ENCODE measurements at regions not wholly inside any gene's neighbourhood (a gene's known extent, or its start where the extent isn't known, plus 50 kb on each side); places are given as distances from the start of the nearest gene placed in this dataset.
"Not testable (repeated sequence)": the region's sequence is repeated elsewhere in the genome, so short reads cannot be mapped to it uniquely, and the experiment has no call there.

- Mint-ChIP-seq H3K4me1 (no peaks in the 10 kb centered on the region), H3K9me3 (no peaks in the 10 kb centered on the region)
Measured at GRCh38 chr2:109669731-109670130, 55.6 kb downstream of the SOWAHC start.

DNA sequence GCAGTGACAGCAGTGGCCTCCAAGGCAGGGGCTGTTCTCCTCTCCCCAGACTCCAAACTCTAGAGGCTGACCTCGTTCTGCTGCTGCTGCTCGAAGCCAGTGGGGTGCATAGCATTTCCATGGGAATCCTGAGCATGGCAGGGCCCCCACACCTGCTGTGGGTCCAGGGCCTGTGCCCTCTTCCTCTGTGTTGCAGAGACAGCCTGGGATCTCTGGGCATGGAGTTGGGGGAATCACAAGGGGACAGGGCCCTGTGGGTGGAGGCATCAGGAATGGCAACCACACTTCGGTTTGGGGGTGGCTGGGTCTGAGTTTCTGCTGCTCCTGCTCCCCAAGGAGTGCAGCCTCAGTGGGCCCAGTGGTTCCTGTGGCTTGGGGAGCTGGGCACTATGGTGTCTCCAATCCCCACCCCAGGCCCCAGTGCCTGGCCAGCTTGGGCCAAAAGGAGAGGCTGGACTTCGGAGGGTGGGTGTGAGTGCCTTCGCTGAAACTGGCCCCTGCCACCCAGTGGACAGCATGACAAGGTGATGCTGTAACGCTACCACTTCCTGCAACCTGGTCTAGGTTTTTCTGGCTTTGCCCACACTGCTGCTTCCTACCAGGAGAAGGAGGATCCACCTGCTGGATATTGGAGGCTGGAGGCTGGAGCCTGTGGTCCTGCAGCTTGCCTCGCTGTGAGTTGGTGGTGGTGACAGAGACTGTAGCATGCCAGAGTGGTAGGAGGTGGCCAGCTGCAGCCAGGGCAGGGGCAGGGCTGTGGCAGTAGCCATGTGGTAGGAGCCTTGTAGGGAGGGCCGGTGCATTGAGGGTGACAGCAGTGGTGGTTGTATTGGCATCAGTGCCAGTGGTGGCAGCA lies 56.6 kb downstream of the SOWAHC start:
- no peaks in the 10 kb centered on the region for H3K4me1 Mint-ChIP-seq
- H3K9me3 Mint-ChIP-seq = no peaks in the 10 kb centered on the region
- DNase-seq = no peak
- H3K27ac Mint-ChIP-seq = no peak overlapping the region
- peaks cover 26% of the 10 kb centered on the region for H3K27me3 Mint-ChIP-seq
- intact Hi-C loops (cut with micrococcal nuclease) = no loop called here
- H3K36me3 Mint-ChIP-seq (ENCODE audit: low read depth) = no peaks in the 10 kb centered on the region
- H3K4me3 Mint-ChIP-seq = no peak overlapping the region

More at GRCh38 chr2:109669731-109670130, 55.6 kb downstream of the SOWAHC start:
- Mint-ChIP-seq H3K27me3 (peaks cover 26% of the 10 kb centered on the region), H3K36me3 (ENCODE audit: low read depth) (no peaks in the 10 kb centered on the region), H3K4me3 (no peak overlapping the region), H3K27ac (no peak overlapping the region)
- DNase-seq = no peak
- intact Hi-C loops (cut with micrococcal nuclease) = no loop called here

DNA sequence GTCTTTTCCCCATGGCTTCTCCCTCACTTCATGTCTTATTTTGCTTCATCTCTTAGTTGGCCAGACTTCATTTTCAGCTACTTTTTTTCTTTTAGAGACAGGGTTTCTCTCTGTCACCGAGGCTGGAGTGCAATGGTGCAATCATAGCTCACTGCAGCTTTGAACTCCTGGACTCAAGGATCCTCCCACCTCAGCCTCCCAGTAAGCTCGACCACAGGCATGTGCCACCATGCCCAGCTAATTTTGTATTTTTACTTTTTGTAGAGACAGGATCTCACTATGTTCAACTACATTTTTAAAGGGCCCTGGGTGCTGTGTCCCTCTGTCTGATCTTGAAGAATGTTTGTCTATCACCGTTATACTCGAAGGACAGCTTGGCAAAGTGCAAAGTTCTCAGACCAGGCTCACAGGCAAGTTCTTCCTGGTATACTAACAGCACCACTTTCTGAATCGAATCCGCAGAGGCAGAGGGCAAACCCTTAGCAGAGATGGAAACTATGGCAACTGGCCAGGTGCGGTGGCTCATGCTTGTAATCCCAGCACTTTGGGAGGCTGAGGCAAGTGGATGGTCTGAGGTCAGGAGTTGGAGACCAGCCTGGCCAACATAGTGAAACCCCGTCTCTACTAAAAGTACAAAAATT lies 60.9 kb downstream of the SOWAHC start:
- peaks cover 13% of the 10 kb centered on the region for H3K27me3 Mint-ChIP-seq
- no peak for DNase-seq
- H3K9me3 Mint-ChIP-seq = no peaks in the 10 kb centered on the region
- no peaks in the 10 kb centered on the region for H3K4me1 Mint-ChIP-seq
- no peaks in the 10 kb centered on the region for H3K36me3 Mint-ChIP-seq (ENCODE audit: low read depth)
- intact Hi-C loops (cut with micrococcal nuclease) = no loop called here
- no peak overlapping the region for H3K27ac Mint-ChIP-seq
- no peak overlapping the region for H3K4me3 Mint-ChIP-seq

DNA sequence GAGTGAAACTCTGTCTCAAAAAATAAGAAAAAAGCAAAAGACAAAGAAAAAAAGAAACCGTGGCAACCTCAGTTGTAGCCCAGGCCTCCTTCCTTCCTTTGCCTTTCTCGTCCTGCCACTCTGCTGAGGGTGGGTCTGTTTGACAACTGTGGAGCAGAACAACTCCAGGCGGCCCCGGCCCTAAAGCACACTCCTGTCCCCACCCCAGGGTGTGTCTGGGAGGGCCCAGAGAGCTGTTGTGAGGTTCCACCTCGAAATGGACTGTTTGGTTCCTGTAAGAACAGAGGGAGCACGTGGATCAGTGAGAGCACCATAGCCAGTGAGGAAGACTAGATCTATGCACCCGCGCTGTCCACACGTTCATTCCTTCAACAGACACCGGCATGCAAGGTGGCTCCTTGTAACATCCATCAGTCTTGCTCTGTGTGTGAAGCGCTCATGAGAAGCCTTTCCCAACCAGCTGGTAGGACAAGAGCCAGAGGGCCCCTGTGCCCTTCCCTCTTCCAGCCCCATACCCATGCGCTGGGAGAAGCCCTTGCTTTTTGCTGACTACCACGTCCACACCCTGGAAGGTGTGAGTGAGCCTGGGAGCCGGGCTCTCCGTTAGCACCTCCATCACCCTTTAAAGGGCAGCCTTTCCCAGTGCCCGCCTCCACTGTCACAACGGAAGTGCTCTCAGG lies 61.6 kb downstream of the SOWAHC start:
- Mint-ChIP-seq H3K9me3 (no peaks in the 10 kb centered on the region), H3K27ac (no peak overlapping the region), H3K27me3 (peaks cover 13% of the 10 kb centered on the region), H3K36me3 (ENCODE audit: low read depth) (no peaks in the 10 kb centered on the region), H3K4me3 (no peak overlapping the region), H3K4me1 (no peaks in the 10 kb centered on the region)
- DNase-seq = no peak
- intact Hi-C loops (cut with micrococcal nuclease) = no loop called here

GRCh38 chr2:109676346-109676902 lies 62.3 kb downstream of the SOWAHC start:
- Mint-ChIP-seq H3K4me3 (no peak overlapping the region), H3K9me3 (no peaks in the 10 kb centered on the region), H3K36me3 (ENCODE audit: low read depth) (no peaks in the 10 kb centered on the region), H3K27me3 (peaks cover 16% of the 10 kb centered on the region), H3K4me1 (no peaks in the 10 kb centered on the region), H3K27ac (no peak overlapping the region)
- DNase-seq = no peak
- intact Hi-C loops (cut with micrococcal nuclease) = no loop called here

DNA sequence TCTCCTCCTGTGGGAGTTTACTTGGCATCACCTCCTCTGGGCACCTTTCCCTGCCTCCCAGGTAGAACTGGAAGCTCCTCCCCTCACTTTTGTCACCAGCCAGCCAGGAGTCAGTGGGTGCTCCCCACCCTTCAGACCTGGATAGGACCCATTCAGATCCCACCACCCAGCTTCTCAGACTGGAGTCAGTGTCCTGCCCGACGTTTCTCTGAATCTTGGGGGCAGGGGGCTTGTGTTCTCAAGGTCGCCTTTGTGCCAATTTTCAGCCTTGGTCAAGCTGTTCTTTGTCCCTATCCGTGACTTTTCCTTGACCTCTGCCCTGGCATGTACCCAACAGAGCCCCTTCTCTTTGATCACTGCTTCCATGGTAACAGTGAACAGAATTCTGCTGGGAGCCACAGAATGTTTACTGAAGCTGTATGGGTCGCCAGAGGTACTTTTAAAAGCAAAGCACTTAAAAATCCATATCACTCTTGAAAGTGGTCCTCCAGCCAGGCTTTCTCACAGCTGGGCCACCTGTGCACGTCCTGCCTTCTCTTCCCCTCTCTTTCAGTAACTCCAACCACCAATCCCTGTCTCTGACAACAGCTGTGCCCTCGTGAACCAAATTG lies 63.1 kb downstream of the SOWAHC start:
- intact Hi-C loops (cut with micrococcal nuclease); H3K4me1 Mint-ChIP-seq; H3K27ac Mint-ChIP-seq; DNase-seq; H3K36me3 Mint-ChIP-seq (ENCODE audit: low read depth); H3K4me3 Mint-ChIP-seq; H3K9me3 Mint-ChIP-seq: not testable (repeated sequence)
- H3K27me3 Mint-ChIP-seq = peaks cover 14% of the 10 kb centered on the region

- Mint-ChIP-seq H3K27ac (no peak overlapping the region), H3K4me3 (no peak overlapping the region)
Measured at GRCh38 chr2:109677835-109678580, 63.8 kb downstream of the SOWAHC start.

DNA sequence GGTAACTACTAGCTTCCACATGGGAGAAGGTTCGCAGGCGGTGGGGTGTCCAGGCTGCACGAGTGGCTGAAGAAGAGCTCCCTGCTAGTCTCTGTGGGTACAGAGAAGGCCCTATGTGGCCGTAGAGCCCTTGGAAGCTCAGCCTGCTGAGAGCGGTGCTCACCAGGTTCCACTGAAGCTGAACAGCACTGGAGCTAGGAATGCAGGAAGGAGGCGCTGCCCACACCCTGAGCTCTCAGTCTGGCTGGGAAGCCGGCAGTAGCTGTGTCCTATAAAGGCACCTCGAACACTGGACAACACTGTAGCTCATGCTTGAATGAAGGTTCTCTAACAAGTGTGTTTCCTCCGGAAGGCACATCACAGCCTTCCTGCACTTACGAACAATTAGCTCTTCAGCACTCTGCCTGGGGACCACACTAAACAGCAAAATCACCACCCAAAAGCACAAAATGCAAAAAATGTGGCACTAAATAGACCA lies 64.6 kb downstream of the SOWAHC start:
- H3K27me3 Mint-ChIP-seq; intact Hi-C loops (cut with micrococcal nuclease); H3K9me3 Mint-ChIP-seq; H3K4me1 Mint-ChIP-seq; H3K4me3 Mint-ChIP-seq; H3K27ac Mint-ChIP-seq; H3K36me3 Mint-ChIP-seq (ENCODE audit: low read depth); DNase-seq: not testable (repeated sequence)

More at GRCh38 chr2:109677835-109678580, 63.8 kb downstream of the SOWAHC start:
- intact Hi-C loops (cut with micrococcal nuclease) = no loop called here
- H3K36me3 Mint-ChIP-seq (ENCODE audit: low read depth) = no peaks in the 10 kb centered on the region
- H3K27me3 Mint-ChIP-seq = peaks cover 13% of the 10 kb centered on the region
- DNase-seq = no peak
- H3K4me1 Mint-ChIP-seq = no peaks in the 10 kb centered on the region
- no peaks in the 10 kb centered on the region for H3K9me3 Mint-ChIP-seq

DNA sequence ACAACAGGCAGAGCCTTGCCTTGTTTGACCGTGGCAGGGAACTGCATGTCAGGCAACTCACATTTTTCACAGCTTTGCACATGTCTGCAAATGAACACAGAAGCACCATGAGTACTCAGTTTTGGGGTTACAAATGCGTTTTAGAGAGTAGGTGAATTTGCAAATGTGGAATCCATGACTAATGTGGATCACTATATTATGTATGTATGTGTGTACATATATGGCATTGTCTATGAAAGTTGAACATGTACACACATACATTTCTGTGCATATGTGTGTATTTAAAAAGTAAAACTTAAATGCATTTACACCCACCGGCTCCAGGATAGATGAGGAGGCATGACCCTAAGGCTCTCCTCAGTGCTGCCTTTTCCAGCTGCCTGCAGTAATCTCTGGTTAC lies 65.1 kb downstream of the SOWAHC start:
- Mint-ChIP-seq H3K4me3 (no peak overlapping the region), H3K36me3 (ENCODE audit: low read depth) (no peaks in the 10 kb centered on the region), H3K9me3 (no peaks in the 10 kb centered on the region), H3K27me3 (peaks cover 6% of the 10 kb centered on the region), H3K27ac (no peak overlapping the region), H3K4me1 (no peaks in the 10 kb centered on the region)
- DNase-seq = no peak
- intact Hi-C loops (cut with micrococcal nuclease) = no loop called here

DNA sequence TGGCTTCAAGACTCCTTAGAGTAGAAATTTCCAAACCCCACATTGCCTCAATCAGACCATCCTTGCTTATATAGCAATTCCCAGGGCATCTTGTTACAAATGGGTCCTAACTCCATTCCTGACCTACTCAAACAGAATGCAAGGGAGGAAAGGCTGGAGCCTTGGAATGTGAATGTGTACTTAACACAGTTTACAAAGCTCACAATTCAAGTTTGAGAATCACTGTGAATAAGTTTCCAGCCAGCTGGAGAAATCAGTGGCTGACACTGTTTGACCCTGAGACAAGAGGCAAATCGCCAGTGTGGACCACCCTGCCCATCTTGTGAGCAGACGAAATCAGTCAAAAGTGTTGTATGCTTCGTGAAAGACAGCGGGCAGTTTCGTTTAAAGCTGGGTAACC lies 65.5 kb downstream of the SOWAHC start:
- Mint-ChIP-seq H3K36me3 (ENCODE audit: low read depth) (no peaks in the 10 kb centered on the region), H3K4me1 (no peaks in the 10 kb centered on the region), H3K9me3 (no peaks in the 10 kb centered on the region), H3K27ac (no peak overlapping the region), H3K4me3 (no peak overlapping the region), H3K27me3 (peaks cover 6% of the 10 kb centered on the region)
- no peak for DNase-seq
- intact Hi-C loops (cut with micrococcal nuclease) = no loop called here

DNA sequence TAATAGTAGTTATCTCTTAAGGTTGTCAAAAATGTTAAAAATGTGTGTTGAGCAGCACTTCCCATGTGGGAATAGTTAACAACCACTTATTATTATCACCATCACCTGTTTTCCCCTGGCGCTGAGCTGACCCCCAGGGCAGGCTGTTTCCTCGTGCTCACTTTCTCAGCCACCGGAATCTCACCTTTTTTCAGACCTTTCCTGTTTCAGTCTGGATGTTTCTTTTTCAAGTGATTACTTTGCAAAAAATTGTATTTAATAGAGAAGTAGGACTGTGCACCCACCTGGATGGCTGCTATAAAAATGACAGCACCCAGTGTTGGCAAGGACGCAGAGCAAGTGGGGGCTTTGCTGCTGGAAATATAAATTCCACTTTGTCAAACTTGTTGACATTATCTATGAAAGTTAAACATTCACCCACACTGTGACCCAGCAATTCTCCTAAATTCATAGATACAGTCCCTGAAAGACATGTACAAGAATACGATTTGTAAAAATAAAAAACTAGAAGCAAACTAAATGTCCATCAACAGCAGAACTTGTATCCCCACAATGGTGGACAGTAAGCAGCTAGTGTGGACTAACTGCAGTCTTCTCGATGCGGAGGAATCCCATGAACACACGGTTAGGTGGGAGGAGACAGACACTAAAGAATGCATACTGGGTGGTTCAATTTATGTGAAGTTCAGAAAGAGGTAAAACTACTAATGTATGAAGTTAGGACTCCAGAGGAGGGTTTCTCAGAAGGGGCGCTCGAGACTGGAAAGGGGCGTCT lies 66.5 kb downstream of the SOWAHC start:
- H3K9me3 Mint-ChIP-seq = no peaks in the 10 kb centered on the region
- no peak overlapping the region for H3K27ac Mint-ChIP-seq

DNA sequence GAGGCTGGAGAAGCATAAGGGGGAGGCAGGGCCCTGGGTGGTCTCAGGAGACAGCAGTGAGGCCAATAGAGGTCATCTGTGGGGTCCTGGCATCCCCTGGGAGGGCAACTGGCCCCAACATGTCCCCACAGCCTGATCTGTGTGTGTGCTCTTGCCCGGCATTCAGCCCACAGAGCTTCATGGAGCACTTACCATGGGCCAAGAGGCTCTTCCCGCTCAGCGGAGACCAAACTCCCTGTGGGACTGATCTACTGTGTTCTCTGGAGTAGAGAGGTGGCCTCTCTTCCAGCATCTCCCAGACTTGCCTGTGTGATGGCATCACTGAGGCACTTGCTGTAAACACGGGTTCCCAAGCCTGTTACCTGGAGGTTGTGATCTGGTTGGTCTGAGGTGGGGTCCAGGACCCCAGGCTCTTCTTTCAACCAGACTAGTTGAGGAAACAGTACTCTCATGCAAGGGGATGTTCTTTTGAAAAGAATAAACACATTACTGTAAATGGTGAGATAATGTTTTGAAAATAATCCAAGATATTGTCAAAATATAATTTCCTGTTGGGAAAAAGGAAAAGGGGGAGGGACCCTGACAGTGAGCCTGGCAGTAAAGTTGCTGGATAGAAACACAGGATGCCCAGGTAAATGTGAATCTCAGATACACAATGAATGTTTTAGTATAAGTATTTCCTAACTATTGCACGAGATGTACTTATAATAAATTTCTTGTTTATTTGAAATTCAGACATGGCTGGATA lies 67.6 kb downstream of the SOWAHC start:
- no peak for DNase-seq
- Mint-ChIP-seq H3K27me3 (peaks cover 8% of the 10 kb centered on the region), H3K27ac (no peak overlapping the region), H3K4me1 (no peaks in the 10 kb centered on the region), H3K9me3 (no peaks in the 10 kb centered on the region), H3K4me3 (no peak overlapping the region), H3K36me3 (ENCODE audit: low read depth) (no peaks in the 10 kb centered on the region)
- intact Hi-C loops (cut with micrococcal nuclease) = no loop called here

More for the DNA sequence above, 66.5 kb downstream of the SOWAHC start:
- H3K4me3 Mint-ChIP-seq = no peak overlapping the region
- intact Hi-C loops (cut with micrococcal nuclease) = no loop called here
- no peaks in the 10 kb centered on the region for H3K36me3 Mint-ChIP-seq (ENCODE audit: low read depth)
- H3K27me3 Mint-ChIP-seq = peaks cover 8% of the 10 kb centered on the region
- no peaks in the 10 kb centered on the region for H3K4me1 Mint-ChIP-seq
- no peak for DNase-seq
